HG03175 (cell line): ENCODE measurements at regions not wholly inside any gene's neighbourhood (a gene's known extent, or its start where the extent isn't known, plus 50 kb on each side); places are given as distances from the start of the nearest gene placed in this dataset.
"Not testable (repeated sequence)": the region's sequence is repeated elsewhere in the genome, so short reads cannot be mapped to it uniquely, and the experiment has no call there.

ENCODE experiments used
- ATAC-seq: cut with Tn5 transposase; IDR thresholded peaks from one replicate; pipeline ENCODE4 v1.9.1; 2021; ENCODE audit warnings: mild to moderate bottlenecking, moderate library complexity; ENCODE audit not compliant: unreplicated experiment

GRCh38 chr5:145395151-145395550 lies 440.0 kb downstream of the PRELID2 start:
- ATAC-seq = not testable (repeated sequence)

- ATAC-seq = no peak
These were observed 441.7 kb downstream of the PRELID2 start for GRCh38 chr5:145393426-145393825.

- no peak for ATAC-seq
These were observed 446.1 kb downstream of the PRELID2 start for GRCh38 chr5:145389047-145389446.

- no peak for ATAC-seq
These were observed 449.9 kb downstream of the PRELID2 start for GRCh38 chr5:145385276-145385675.

GRCh38 chr5:145378226-145378625 lies 456.9 kb downstream of the PRELID2 start:
- ATAC-seq = no peak

GRCh38 chr5:145375521-145375920 lies 459.6 kb downstream of the PRELID2 start:
- no peak for ATAC-seq

GRCh38 chr5:145365464-145365863 lies 469.7 kb downstream of the PRELID2 start:
- ATAC-seq = no peak

- ATAC-seq = no peak
These were observed 472.9 kb downstream of the PRELID2 start for GRCh38 chr5:145362266-145362665.

- no peak for ATAC-seq
These were observed 474.2 kb downstream of the PRELID2 start for GRCh38 chr5:145360936-145361335.

- no peak for ATAC-seq
These were observed 484.6 kb downstream of the PRELID2 start for GRCh38 chr5:145350513-145350912.

- no peak for ATAC-seq
These were observed 488.0 kb downstream of the PRELID2 start for GRCh38 chr5:145347026-145347616.

GRCh38 chr5:145345511-145346287 lies 489.4 kb downstream of the PRELID2 start:
- no peak for ATAC-seq

- ATAC-seq = no peak
These were observed 493.3 kb downstream of the PRELID2 start for GRCh38 chr5:145341842-145342241.

- no peak for ATAC-seq
These were observed 495.0 kb downstream of the PRELID2 start for GRCh38 chr5:145340099-145340498.

GRCh38 chr5:145324767-145325479 lies 510.2 kb downstream of the PRELID2 start:
- no peak for ATAC-seq

- ATAC-seq = no peak
These were observed 511.0 kb downstream of the PRELID2 start for GRCh38 chr5:145324101-145324500.

- peak; percentile 85 for ATAC-seq
These were observed 518.9 kb downstream of the PRELID2 start for GRCh38 chr5:145316282-145316681.

- ATAC-seq = no peak
These were observed 527.2 kb downstream of the PRELID2 start for GRCh38 chr5:145307866-145308382.

GRCh38 chr5:145295236-145295835 lies 539.8 kb downstream of the PRELID2 start:
- no peak for ATAC-seq

- no peak for ATAC-seq
These were observed 540.8 kb downstream of the PRELID2 start for GRCh38 chr5:145294331-145294730.

GRCh38 chr5:145293716-145294115 lies 541.4 kb downstream of the PRELID2 start:
- ATAC-seq = no peak
